ENCODE measurements at regions not wholly inside any gene's neighbourhood (a gene's known extent, or its start where the extent isn't known, plus 50 kb on each side); places are given as distances from the start of the nearest gene placed in this dataset.

GRCh38 chr2:47256416-47257087 is 80.2 kb upstream of the CALM2 start:
- no peak for TF ChIP-seq POLR2AphosphoS5 (IDR thresholded peaks at IDR 0.05)
- TF ChIP-seq CTCF (IDR thresholded peaks at IDR 0.05), result no peak
- TF ChIP-seq POLR2A (IDR thresholded peaks at IDR 0.05), result no peak
- TF ChIP-seq EP300 (IDR thresholded peaks at IDR 0.05), result no peak

Measured in stomach (tissue), 4 donors.